Prostate gland (tissue), 2 donors: ENCODE measurements at regions not wholly inside any gene's neighbourhood (a gene's known extent, or its start where the extent isn't known, plus 50 kb on each side); places are given as distances from the start of the nearest gene placed in this dataset.

ENCODE experiments used
- DNase-seq: peaks from one replicate; pipeline ENCODE4 v3.0.0-alpha.2; 2019; ENCODE audit warnings: low spot score
- H3K27ac ChIP-seq, 2 donors: fragments of 200-600 bp; sonication (generic); 2 replicates each; pipeline ENCODE4 v1.5.1; 2017 to 2019
- H3K27me3 ChIP-seq: fragments of 200-600 bp; sonication (generic); replicated peaks from 2 replicates; pipeline ENCODE4 v1.5.1; 2019; ENCODE audit not compliant: insufficient read depth
- H3K36me3 ChIP-seq, 2 donors: fragments of 200-600 bp; sonication (generic); 1 replicate in 1 of 2; 2 replicates in 1 of 2; pipeline versions ENCODE4 v1.5.1 to v1.8.1; 2017 to 2019
- H3K4me1 ChIP-seq: fragments of 200-600 bp; sonication (generic); replicated peaks from 2 replicates; pipeline ENCODE4 v1.5.1; 2019
- H3K4me3 ChIP-seq, 2 donors: fragments of 200-600 bp; sonication (generic); 2 replicates each; pipeline ENCODE4 v1.5.1; 2017 to 2019
- H3K9me3 ChIP-seq: fragments of 200-600 bp; sonication (generic); 2 replicates; pipeline ENCODE4 v1.5.1; 2017
- POLR2A ChIP-seq: fragments of 450-650 bp; IDR thresholded peaks from one replicate; pipeline ENCODE4 v1.6.1; 2016; ENCODE audit warnings: antibody characterized with exemption, mild to moderate bottlenecking
- POLR2AphosphoS5 ChIP-seq: sonication (generic); formaldehyde crosslinking; IDR thresholded peaks from one replicate; pipeline ENCODE4 v1.6.1; 2017; ENCODE audit warnings: antibody characterized with exemption
- WGBS: methylation state at CpG from one replicate; pipeline ENCODE4 v1.1.5; 2018; 5-methylcytosine and 5-hydroxymethylcytosine counted together
- intact Hi-C: fragments of 100-400 bp; cut with DNase I; formaldehyde crosslinking; loops from one replicate; pipeline ENCODE4 v1.14.2; 2022
- TF ChIP-seq, protein P1 (sequence below), 4 experiments: fragments of 200-600 bp in 2 of 4; fragments of 450-650 bp in 2 of 4; sonication (generic) in 2 of 4; IDR thresholded peaks; 1 replicate in 3 of 4; 2 replicates in 1 of 4; pipeline ENCODE4 v1.5.1; 2016 to 2019; ENCODE audit warnings: antibody characterized with exemption in 4 of 4, mild to moderate bottlenecking in 2 of 4, moderate library complexity in 2 of 4

DNA sequence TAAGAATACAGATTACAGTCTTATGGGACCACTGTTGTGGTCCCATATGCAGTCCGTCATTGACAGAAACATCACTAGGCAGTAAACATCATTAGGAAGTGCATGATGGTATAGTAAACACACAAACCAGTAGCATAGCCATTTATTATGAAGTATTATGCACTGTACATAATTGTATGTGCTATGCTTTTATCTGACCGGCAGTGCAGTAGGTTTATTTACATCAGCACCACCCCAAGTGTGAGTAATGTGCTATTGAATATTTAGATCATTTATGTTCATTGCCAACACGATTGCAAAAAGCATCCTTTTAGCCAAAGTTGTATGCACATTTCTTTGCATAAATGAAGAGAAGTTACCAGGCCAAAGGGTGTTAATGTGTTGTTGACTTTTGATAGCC is 531.6 kb upstream of the TBX3 start:
- intact Hi-C loops: no loop called here
- TF ChIP-seq POLR2AphosphoS5 (no peak), POLR2A (no peak)
- TF ChIP-seq, protein P1, sequence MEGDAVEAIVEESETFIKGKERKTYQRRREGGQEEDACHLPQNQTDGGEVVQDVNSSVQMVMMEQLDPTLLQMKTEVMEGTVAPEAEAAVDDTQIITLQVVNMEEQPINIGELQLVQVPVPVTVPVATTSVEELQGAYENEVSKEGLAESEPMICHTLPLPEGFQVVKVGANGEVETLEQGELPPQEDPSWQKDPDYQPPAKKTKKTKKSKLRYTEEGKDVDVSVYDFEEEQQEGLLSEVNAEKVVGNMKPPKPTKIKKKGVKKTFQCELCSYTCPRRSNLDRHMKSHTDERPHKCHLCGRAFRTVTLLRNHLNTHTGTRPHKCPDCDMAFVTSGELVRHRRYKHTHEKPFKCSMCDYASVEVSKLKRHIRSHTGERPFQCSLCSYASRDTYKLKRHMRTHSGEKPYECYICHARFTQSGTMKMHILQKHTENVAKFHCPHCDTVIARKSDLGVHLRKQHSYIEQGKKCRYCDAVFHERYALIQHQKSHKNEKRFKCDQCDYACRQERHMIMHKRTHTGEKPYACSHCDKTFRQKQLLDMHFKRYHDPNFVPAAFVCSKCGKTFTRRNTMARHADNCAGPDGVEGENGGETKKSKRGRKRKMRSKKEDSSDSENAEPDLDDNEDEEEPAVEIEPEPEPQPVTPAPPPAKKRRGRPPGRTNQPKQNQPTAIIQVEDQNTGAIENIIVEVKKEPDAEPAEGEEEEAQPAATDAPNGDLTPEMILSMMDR (IDR thresholded peaks at IDR 0.05): no peak
- Histone ChIP-seq H3K27me3 (no peaks in the 10 kb centered on the region), H3K27ac (no peak overlapping the region), H3K9me3 (no peaks in the 10 kb centered on the region), H3K4me1 (no peaks in the 10 kb centered on the region), H3K36me3 (no peaks in the 10 kb centered on the region), H3K4me3 (no peak overlapping the region)
- 88% methylated on average over 3 of the region's 3 CpGs for WGBS
- DNase-seq: no peak

DNA sequence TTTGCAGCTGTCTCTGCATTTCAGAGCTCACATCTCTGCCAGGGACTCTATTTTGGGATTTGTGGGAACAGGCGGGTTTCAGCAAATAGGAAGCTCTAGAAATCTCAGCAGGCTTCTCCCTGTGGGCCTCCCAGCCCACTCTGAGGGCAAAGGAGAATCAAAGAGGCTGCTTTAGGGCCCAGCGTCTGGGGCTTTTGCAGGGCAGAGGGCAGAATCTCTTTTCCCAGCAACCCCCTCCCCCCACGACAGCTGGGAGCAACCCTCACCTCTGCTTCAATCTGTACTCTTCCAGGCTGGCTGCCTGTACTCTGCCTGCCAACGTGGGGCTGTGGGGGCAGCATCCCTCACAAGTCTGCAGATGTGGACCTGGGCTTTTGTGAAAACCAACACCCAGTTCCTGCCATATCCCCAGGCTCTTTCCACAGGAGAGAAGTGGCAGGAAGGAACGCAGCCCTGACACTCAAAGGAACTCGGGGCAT is 529.6 kb upstream of the TBX3 start:
- Histone ChIP-seq H3K4me3 (no peak overlapping the region), H3K36me3 (no peaks in the 10 kb centered on the region), H3K27ac (peak overlapping the region in 1 of 2 donors; percentile 32), H3K4me1 (no peaks in the 10 kb centered on the region), H3K9me3 (no peaks in the 10 kb centered on the region), H3K27me3 (no peaks in the 10 kb centered on the region)
- WGBS: 45% methylated on average over 6 of the region's 6 CpGs
- DNase-seq: no peak
- TF ChIP-seq POLR2A (no peak), POLR2AphosphoS5 (no peak)
- TF ChIP-seq, protein P1 (IDR thresholded peaks at IDR 0.05): no peak
- intact Hi-C loops: no loop called here

DNA sequence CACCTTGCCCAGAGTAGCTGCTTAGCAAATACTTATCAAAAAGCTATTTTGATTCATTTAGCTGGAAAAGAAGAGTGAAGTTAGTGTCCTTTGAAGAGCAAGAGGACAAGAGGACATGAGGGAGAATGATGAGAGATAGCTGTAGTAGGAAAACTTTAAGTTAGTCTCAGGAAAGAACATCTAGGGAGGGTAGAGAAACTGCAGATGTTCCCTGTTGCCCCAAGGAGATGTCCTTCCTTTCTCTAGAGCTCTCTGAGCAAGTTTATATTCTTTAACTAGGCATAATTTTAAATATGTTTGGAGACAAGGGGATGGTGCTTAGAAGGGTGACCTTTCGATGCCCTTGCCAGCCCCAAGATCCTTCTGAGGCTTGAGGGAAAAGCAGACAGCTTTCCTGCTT is 529.1 kb upstream of the TBX3 start:
- 72% methylated on average over 1 of the region's 1 CpG for WGBS
- TF ChIP-seq POLR2A (no peak), POLR2AphosphoS5 (no peak)
- TF ChIP-seq, protein P1 (IDR thresholded peaks at IDR 0.05): no peak
- Histone ChIP-seq H3K27ac (no peak overlapping the region), H3K4me1 (no peaks in the 10 kb centered on the region), H3K4me3 (no peak overlapping the region), H3K36me3 (no peaks in the 10 kb centered on the region), H3K27me3 (no peaks in the 10 kb centered on the region), H3K9me3 (no peaks in the 10 kb centered on the region)
- intact Hi-C loops: no loop called here
- no peak for DNase-seq

DNA sequence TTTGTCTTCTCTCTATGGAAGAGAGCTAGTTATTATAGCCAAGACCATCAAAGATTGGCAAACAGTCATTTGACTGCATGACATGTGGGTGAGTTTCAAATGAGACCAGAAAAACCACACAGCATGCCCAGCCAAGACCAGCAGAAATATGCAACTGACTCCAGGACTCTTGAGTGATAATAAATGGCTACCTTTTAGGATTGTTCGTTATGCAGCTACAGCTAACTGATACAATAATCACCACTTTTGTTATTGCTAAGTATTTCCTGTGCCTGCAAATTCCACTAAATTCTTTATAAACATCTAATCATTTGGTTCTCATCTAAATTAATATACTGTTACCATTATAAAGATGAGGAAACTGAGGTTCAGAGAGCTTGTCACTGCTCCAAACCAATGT is 528.4 kb upstream of the TBX3 start:
- H3K4me3 ChIP-seq: no peak overlapping the region
- intact Hi-C loops: no loop called here
- no peaks in the 10 kb centered on the region for H3K36me3 ChIP-seq
- H3K4me1 ChIP-seq: no peaks in the 10 kb centered on the region
- H3K27ac ChIP-seq: no peak overlapping the region
- DNase-seq: no peak
- no peaks in the 10 kb centered on the region for H3K9me3 ChIP-seq
- WGBS: 0% methylated on average over 1 of the region's 1 CpG
- no peaks in the 10 kb centered on the region for H3K27me3 ChIP-seq
- TF ChIP-seq POLR2A (no peak), POLR2AphosphoS5 (no peak)
- TF ChIP-seq, protein P1 (IDR thresholded peaks at IDR 0.05): no peak

DNA sequence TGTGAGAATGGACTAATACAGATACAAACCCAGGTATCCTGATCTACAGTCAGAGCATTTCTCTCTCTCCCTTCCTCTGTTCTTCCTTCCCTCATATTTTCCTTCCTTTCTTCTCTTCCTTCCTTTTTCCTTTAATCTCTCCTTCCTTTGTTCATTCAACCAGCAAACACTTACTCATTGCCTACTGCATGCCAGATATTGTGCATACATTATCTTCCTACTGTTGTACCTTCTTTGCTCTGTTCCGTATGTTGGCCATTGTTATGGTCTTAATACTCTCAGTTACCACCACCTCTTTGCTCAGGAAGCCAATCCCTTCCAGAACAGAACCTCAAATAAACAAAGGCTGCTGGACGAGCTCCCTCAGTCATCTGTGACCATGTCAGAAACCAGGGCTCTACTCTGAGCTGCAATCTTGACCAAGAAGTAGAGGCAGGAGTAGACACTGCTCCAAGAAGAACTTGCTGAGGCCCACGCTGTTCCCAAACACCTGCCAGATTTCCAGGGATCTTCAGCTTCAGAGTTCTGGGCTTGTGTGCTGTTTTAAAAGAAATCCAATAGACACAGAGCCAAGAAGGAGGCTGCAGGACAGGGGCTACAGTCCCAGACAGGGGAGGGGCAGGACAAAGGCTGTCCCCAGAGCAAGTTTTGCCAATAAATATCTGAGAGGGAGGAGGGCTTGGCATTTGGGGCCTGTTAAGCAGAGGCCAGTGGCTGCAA is 526.7 kb upstream of the TBX3 start:
- no peaks in the 10 kb centered on the region for H3K27me3 ChIP-seq
- H3K4me1 ChIP-seq: no peaks in the 10 kb centered on the region
- intact Hi-C loops: no loop called here
- H3K36me3 ChIP-seq: no peaks in the 10 kb centered on the region
- TF ChIP-seq POLR2AphosphoS5 (peak; percentile 17), POLR2A (no peak)
- no peak overlapping the region for H3K27ac ChIP-seq
- peak; percentile 7 for DNase-seq
- no peaks in the 10 kb centered on the region for H3K9me3 ChIP-seq
- 19% methylated on average over 3 of the region's 3 CpGs for WGBS
- no peak overlapping the region for H3K4me3 ChIP-seq
